HEK293 (cell line): ENCODE measurements at regions not wholly inside any gene's neighbourhood (a gene's known extent, or its start where the extent isn't known, plus 50 kb on each side); places are given as distances from the start of the nearest gene placed in this dataset.

Source experiments
- CTCF ChIP-seq: fragments of 450-650 bp; formaldehyde crosslinking; IDR thresholded peaks from 2 replicates; pipeline ENCODE4 v1.5.1; 2016; ENCODE audit warnings: missing biosample characterization, missing genetic modification characterization
- YY1 ChIP-seq: fragments of 450-650 bp; formaldehyde crosslinking; IDR thresholded peaks from 2 replicates; pipeline ENCODE4 v1.5.1; 2018; ENCODE audit warnings: missing biosample characterization, missing genetic modification characterization
- ZFP37 ChIP-seq: fragments of 450-650 bp; formaldehyde crosslinking; IDR thresholded peaks from 2 replicates; pipeline ENCODE4 v1.5.1; 2016; ENCODE audit warnings: missing biosample characterization, missing genetic modification characterization
- ZNF571 ChIP-seq: fragments of 450-650 bp; formaldehyde crosslinking; IDR thresholded peaks from 2 replicates; pipeline ENCODE4 v1.5.0; 2017; ENCODE audit warnings: missing biosample characterization, missing genetic modification characterization
- ZNF660 ChIP-seq: fragments of 450-650 bp; IDR thresholded peaks from 2 replicates; pipeline ENCODE4 v1.5.1; 2018; ENCODE audit warnings: missing biosample characterization, mild to moderate bottlenecking, missing genetic modification characterization

DNA sequence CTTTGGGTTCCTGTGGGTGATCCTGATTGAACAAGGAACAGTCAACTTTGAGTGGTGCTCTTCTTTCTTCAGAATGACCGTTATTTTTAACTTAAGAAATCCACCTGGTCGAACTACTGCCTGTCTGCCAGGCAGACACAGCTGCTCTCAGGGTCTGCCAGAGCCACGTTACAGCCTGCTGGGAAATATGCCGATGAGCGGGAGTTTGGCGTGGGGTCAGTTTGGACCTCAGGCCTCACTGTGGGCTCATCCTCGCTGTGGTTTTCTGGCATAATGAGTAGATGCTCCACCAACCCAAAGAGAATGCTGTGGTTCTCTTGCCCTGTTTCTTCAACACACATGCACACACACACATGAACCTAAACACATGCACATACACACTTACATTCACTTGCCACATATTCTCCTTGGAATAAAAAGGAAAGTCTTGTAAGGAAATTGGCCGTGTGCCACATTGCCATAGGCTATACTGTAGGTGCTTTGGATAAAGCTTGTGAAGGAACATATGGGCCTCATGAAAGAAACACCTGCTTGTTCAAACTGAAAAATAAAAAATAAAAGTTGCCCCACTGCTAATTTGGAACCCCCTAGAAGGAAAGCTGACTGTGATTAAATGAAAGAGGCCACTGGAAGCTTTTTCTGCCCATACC lies 598.7 kb upstream of the KLF12 start:
- TF ChIP-seq CTCF (tag by site-specific recombination) (no peak), ZFP37 (tag by site-specific recombination) (no peak), ZNF571 (no peak), ZNF660 (tag by site-specific recombination) (no peak), YY1 (tag by site-specific recombination) (no peak)
